ENCODE measurements at regions not wholly inside any gene's neighbourhood (a gene's known extent, or its start where the extent isn't known, plus 50 kb on each side); places are given as distances from the start of the nearest gene placed in this dataset.

DNA sequence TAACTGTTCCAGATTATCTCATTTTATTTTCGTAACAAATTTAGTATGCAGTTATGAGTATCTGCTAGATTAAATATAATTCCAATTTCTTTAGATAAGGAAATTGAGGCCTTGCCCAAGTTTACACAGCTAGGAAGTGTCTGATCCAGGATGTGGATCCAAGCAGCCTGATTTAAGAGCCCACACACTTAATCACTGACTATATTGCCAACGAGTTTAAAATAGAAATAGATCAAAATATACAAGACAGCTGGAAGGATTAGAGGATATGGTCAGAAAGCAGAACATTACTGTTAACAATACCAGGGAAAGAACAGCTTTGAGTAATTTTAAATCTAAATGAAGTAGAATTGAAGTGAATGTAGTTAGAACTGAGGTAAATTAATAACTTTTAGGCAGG lies 215.2 kb downstream of the C3orf38 start:
- no peak for TF ChIP-seq YY1 (IDR thresholded peaks at IDR 0.05; ENCODE audit: low read depth)
- no peak for TF ChIP-seq RAD21 (IDR thresholded peaks at IDR 0.05; ENCODE audit: low read depth)
- TF ChIP-seq, protein P1, sequence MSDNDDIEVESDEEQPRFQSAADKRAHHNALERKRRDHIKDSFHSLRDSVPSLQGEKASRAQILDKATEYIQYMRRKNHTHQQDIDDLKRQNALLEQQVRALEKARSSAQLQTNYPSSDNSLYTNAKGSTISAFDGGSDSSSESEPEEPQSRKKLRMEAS (IDR thresholded peaks at IDR 0.05), result no peak
- no peak for TF ChIP-seq EGR1 (IDR thresholded peaks at IDR 0.05)
- TF ChIP-seq CEBPB (IDR thresholded peaks at IDR 0.05), result no peak
- TF ChIP-seq TCF12 (IDR thresholded peaks at IDR 0.05; ENCODE audit: low read depth), result no peak
- TF ChIP-seq ZBTB7A (IDR thresholded peaks at IDR 0.05; ENCODE audit: low read depth), result no peak
- no peak for TF ChIP-seq FOXM1 (IDR thresholded peaks at IDR 0.05; ENCODE audit: borderline replicate concordance, low read depth)
- TF ChIP-seq, protein P2, sequence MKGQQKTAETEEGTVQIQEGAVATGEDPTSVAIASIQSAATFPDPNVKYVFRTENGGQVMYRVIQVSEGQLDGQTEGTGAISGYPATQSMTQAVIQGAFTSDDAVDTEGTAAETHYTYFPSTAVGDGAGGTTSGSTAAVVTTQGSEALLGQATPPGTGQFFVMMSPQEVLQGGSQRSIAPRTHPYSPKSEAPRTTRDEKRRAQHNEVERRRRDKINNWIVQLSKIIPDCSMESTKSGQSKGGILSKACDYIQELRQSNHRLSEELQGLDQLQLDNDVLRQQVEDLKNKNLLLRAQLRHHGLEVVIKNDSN (IDR thresholded peaks at IDR 0.05), result no peak
- TF ChIP-seq, protein P3, sequence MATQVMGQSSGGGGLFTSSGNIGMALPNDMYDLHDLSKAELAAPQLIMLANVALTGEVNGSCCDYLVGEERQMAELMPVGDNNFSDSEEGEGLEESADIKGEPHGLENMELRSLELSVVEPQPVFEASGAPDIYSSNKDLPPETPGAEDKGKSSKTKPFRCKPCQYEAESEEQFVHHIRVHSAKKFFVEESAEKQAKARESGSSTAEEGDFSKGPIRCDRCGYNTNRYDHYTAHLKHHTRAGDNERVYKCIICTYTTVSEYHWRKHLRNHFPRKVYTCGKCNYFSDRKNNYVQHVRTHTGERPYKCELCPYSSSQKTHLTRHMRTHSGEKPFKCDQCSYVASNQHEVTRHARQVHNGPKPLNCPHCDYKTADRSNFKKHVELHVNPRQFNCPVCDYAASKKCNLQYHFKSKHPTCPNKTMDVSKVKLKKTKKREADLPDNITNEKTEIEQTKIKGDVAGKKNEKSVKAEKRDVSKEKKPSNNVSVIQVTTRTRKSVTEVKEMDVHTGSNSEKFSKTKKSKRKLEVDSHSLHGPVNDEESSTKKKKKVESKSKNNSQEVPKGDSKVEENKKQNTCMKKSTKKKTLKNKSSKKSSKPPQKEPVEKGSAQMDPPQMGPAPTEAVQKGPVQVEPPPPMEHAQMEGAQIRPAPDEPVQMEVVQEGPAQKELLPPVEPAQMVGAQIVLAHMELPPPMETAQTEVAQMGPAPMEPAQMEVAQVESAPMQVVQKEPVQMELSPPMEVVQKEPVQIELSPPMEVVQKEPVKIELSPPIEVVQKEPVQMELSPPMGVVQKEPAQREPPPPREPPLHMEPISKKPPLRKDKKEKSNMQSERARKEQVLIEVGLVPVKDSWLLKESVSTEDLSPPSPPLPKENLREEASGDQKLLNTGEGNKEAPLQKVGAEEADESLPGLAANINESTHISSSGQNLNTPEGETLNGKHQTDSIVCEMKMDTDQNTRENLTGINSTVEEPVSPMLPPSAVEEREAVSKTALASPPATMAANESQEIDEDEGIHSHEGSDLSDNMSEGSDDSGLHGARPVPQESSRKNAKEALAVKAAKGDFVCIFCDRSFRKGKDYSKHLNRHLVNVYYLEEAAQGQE (IDR thresholded peaks at IDR 0.05; ENCODE audit: low read depth), result no peak
- TF ChIP-seq TAF1 (IDR thresholded peaks at IDR 0.05; ENCODE audit: low read depth), result no peak
- TF ChIP-seq EP300 (IDR thresholded peaks at IDR 0.05; ENCODE audit: borderline replicate concordance), result no peak
- no peak for TF ChIP-seq TEAD4 (IDR thresholded peaks at IDR 0.05)

DNA sequence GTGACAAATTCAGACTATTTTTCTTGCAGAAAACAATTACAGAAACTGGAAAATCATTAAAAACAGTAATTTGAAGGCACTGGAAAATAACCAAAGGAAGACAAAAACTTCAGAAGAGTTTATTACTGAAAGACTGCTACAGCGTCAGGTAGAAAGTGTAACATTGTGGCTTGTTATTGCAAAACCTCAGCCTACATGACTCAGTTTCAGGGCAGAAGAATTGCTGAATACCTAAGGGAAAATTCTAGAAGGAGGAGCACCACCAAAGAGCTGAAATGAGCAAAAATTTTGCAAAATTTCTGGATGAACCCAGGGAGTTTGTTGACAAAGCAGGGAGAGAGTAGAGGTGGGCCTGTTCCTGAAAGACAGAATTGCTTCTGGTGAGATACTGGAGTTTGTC lies 219.6 kb downstream of the C3orf38 start:
- TF ChIP-seq YY1 (IDR thresholded peaks at IDR 0.05; ENCODE audit: low read depth), result no peak
- no peak for TF ChIP-seq TEAD4 (IDR thresholded peaks at IDR 0.05)
- TF ChIP-seq, protein P1 (IDR thresholded peaks at IDR 0.05), result no peak
- no peak for TF ChIP-seq FOXM1 (IDR thresholded peaks at IDR 0.05; ENCODE audit: borderline replicate concordance, low read depth)
- TF ChIP-seq EGR1 (IDR thresholded peaks at IDR 0.05), result no peak
- TF ChIP-seq, protein P3 (IDR thresholded peaks at IDR 0.05; ENCODE audit: low read depth), result no peak
- TF ChIP-seq ZBTB7A (IDR thresholded peaks at IDR 0.05; ENCODE audit: low read depth), result no peak
- no peak for TF ChIP-seq EP300 (IDR thresholded peaks at IDR 0.05; ENCODE audit: borderline replicate concordance)
- TF ChIP-seq RAD21 (IDR thresholded peaks at IDR 0.05; ENCODE audit: low read depth), result no peak
- no peak for TF ChIP-seq CEBPB (IDR thresholded peaks at IDR 0.05)
- TF ChIP-seq TCF12 (IDR thresholded peaks at IDR 0.05; ENCODE audit: low read depth), result no peak
- no peak for TF ChIP-seq TAF1 (IDR thresholded peaks at IDR 0.05; ENCODE audit: low read depth)
- TF ChIP-seq, protein P2 (IDR thresholded peaks at IDR 0.05), result no peak
- TF ChIP-seq NFIC (IDR thresholded peaks at IDR 0.05), result no peak
- no peak for TF ChIP-seq CREB1 (IDR thresholded peaks at IDR 0.05; ENCODE audit: low read depth)

DNA sequence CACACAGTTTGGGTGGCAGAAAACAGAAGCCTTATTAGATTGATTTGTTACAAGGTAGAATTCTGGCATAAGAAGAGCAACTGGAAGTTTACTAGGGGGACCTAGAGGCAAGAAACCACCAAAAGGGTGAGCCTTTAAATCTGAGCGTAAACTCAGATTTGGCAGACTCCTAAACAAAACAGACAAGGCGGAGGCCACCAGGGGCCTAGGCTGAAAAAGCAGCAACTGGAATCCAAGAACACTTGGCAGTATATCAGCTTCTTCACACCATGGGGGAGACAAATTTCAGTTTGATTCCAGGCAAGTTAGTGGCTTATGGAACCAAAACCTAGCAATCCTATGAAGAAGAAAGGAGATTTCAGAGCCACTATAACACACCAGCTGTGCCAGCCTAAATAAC lies 220.0 kb downstream of the C3orf38 start:
- no peak for TF ChIP-seq EGR1 (IDR thresholded peaks at IDR 0.05)
- no peak for TF ChIP-seq NFIC (IDR thresholded peaks at IDR 0.05)
- TF ChIP-seq FOXM1 (IDR thresholded peaks at IDR 0.05; ENCODE audit: borderline replicate concordance, low read depth), result no peak
- TF ChIP-seq, protein P2 (IDR thresholded peaks at IDR 0.05), result no peak
- no peak for TF ChIP-seq RAD21 (IDR thresholded peaks at IDR 0.05; ENCODE audit: low read depth)

DNA sequence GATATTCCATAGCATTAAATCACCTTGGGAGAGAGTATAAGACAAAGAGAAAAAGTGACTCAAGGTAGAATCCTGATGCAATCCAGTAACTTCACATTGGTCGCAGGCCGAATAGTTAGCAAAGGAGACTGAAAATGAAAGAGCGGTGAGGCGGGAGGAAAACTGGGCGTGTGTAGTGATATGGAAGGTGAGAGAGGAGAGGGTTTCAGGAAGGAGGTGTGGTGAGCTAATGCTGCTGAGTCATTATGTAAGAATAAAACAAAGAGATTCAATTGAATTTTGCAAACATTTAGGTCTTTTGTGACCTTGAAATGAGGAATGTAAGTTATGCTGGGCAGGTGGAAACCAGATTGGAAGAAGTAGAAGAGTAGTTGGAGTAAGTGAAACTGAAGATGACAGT lies 235.3 kb downstream of the C3orf38 start:
- TF ChIP-seq TCF12 (IDR thresholded peaks at IDR 0.05; ENCODE audit: low read depth) (no peak), TEAD4 (IDR thresholded peaks at IDR 0.05) (no peak), RAD21 (IDR thresholded peaks at IDR 0.05; ENCODE audit: low read depth) (no peak), ZBTB7A (IDR thresholded peaks at IDR 0.05; ENCODE audit: low read depth) (no peak), CEBPB (IDR thresholded peaks at IDR 0.05) (no peak), YY1 (IDR thresholded peaks at IDR 0.05; ENCODE audit: low read depth) (no peak), NFIC (IDR thresholded peaks at IDR 0.05) (no peak)
- TF ChIP-seq, protein P1 (IDR thresholded peaks at IDR 0.05), result no peak
- TF ChIP-seq, protein P3 (IDR thresholded peaks at IDR 0.05; ENCODE audit: low read depth), result no peak
